Mammary epithelial cell (primary cell): ENCODE measurements at regions not wholly inside any gene's neighbourhood (a gene's known extent, or its start where the extent isn't known, plus 50 kb on each side); places are given as distances from the start of the nearest gene placed in this dataset.

Experiments
- CTCF ChIP-seq, 2 donors: IDR thresholded peaks in 1 of 2; conservative IDR thresholded peaks in 1 of 2; 2 replicates each; pipeline ENCODE4 v1.5.1; 2011 to 2012; ENCODE audit warnings: inconsistent platforms in 2 of 2, low read length in 2 of 2, mild to moderate bottlenecking in 2 of 2, control low read depth in 1 of 2, low read depth in 1 of 2; ENCODE audit not compliant: insufficient read depth in 1 of 2; ENCODE audit errors: extremely low read depth in 1 of 2
- EZH2 ChIP-seq: IDR thresholded peaks from 2 replicates; pipeline ENCODE4 v1.6.1; 2012; ENCODE audit warnings: low read length, inconsistent platforms, borderline replicate concordance

GRCh38 chr21:24046829-24047443 lies 1560.3 kb downstream of the MRPL39 start:
- TF ChIP-seq CTCF (conservative IDR thresholded peaks at IDR 0.05 in 1 of 2, IDR thresholded peaks at IDR 0.05 in 1 of 2; ENCODE audit: extremely low read depth in 1 of 2, insufficient read depth in 1 of 2, low read depth in 1 of 2, low read length in 2 of 2): no peak
- no peak for TF ChIP-seq EZH2
